ENCODE measurements at regions not wholly inside any gene's neighbourhood (a gene's known extent, or its start where the extent isn't known, plus 50 kb on each side); places are given as distances from the start of the nearest gene placed in this dataset.

DNA sequence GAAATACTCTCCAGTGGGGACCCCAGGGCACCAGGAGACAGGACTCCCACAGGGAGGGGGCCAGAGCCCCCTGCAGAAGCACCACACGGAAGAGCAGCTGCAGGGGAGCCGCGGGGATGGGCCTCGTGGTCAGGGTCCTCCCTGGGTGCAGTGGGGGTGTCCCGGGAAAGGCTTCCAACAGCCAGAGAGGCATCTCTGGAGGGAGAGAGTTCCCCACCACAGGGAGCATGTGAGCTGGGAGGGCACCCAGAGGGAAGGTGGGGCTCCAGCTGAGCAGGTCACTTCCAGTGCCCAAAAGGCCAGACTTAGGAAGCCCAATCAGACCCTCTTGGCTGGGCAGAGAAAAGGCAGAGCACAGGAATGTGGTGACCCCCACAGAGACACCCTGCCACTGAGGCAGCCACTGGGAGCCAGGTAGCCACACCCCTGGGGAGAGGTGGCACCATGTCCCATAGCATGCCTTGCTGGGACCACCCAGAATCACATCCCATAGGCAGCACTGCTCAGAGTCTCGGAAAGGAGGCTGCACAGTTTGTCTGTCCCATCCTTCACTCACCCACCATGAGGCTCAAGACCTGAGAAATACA, 49.9 kb upstream of the LMO1 start:
- Mint-ChIP-seq H3K9me3 (no peaks in the 10 kb centered on the region), H3K27me3 (ENCODE audit: low read depth) (peaks cover 14% of the 10 kb centered on the region), H3K4me3 (no peak overlapping the region), H3K27ac (no peak overlapping the region; a peak in 1 of 7 replicates), H3K4me1 (peaks cover 6 to 36% of the 10 kb centered on the region in 2 experiments), H3K36me3 (ENCODE audit: insufficient read depth in 1 of 3, low read depth in 3 of 3) (no peaks in the 10 kb centered on the region)
- Histone ChIP-seq H3K79me2 (ENCODE audit: insufficient read depth, low read length) (no peaks in the 10 kb centered on the region), H3K4ac (ENCODE audit: low read depth, low read length) (no peak overlapping the region), H3K27ac (ENCODE audit: insufficient read length, low read depth, low read length) (no peak overlapping the region), H3K4me1 (ENCODE audit: insufficient read depth, low read length) (no peaks in the 10 kb centered on the region), H3K14ac (ENCODE audit: insufficient read depth, low read length) (no peak overlapping the region), H3K9ac (ENCODE audit: extremely low read depth, insufficient read length, low read length) (no peak overlapping the region), H3K79me1 (ENCODE audit: insufficient read depth, low read depth, low read length, poor library complexity, severe bottlenecking) (no peaks in the 10 kb centered on the region), H3K4me2 (ENCODE audit: insufficient read depth, insufficient read length, low read length) (no peak overlapping the region), H3T11ph (ENCODE audit: low read length) (no peak overlapping the region), H2AFZ (ENCODE audit: low read length) (no peak overlapping the region), H3K23me2 (ENCODE audit: insufficient read length, low read depth, low read length, poor library complexity, severe bottlenecking) (no peaks in the 10 kb centered on the region), H3K18ac (ENCODE audit: insufficient read length, low read depth, low read length) (no peak overlapping the region), H2BK12ac (ENCODE audit: insufficient read length, low read depth, low read length) (no peak overlapping the region), H2BK120ac (ENCODE audit: low read depth, low read length, poor library complexity, severe bottlenecking) (no peak overlapping the region), H2BK5ac (ENCODE audit: insufficient read length, low read length) (no peak overlapping the region), H2AK5ac (ENCODE audit: insufficient read length, low read length) (no peak overlapping the region), H3K27me3 (ENCODE audit: insufficient read depth, low read length) (no peaks in the 10 kb centered on the region), H3K56ac (ENCODE audit: insufficient read length, low read depth, low read length) (no peak overlapping the region), H4K91ac (ENCODE audit: insufficient read length, low read depth, low read length) (no peak overlapping the region), H2BK15ac (ENCODE audit: low read depth, low read length) (no peak overlapping the region), H2BK20ac (ENCODE audit: low read depth, low read length, poor library complexity, severe bottlenecking) (no peak overlapping the region), H3K23ac (ENCODE audit: insufficient read length, low read depth, low read length) (no peak overlapping the region), H3K9me3 (ENCODE audit: control insufficient read depth, low read depth, low read length) (no peaks in the 10 kb centered on the region), H4K5ac (ENCODE audit: insufficient read length, low read depth, low read length) (no peak overlapping the region), H4K8ac (replicated peaks; ENCODE audit: insufficient read length, low read depth, low read length) (no peak overlapping the region), H4K20me1 (ENCODE audit: control insufficient read depth, insufficient read depth, insufficient read length) (no peaks in the 10 kb centered on the region)
- no CpG with 5 or more reads among the region's 6 CpGs for WGBS (ENCODE audit: extremely low coverage, insufficient read length, low lambda C conversion rate)
- TF ChIP-seq, protein P1, sequence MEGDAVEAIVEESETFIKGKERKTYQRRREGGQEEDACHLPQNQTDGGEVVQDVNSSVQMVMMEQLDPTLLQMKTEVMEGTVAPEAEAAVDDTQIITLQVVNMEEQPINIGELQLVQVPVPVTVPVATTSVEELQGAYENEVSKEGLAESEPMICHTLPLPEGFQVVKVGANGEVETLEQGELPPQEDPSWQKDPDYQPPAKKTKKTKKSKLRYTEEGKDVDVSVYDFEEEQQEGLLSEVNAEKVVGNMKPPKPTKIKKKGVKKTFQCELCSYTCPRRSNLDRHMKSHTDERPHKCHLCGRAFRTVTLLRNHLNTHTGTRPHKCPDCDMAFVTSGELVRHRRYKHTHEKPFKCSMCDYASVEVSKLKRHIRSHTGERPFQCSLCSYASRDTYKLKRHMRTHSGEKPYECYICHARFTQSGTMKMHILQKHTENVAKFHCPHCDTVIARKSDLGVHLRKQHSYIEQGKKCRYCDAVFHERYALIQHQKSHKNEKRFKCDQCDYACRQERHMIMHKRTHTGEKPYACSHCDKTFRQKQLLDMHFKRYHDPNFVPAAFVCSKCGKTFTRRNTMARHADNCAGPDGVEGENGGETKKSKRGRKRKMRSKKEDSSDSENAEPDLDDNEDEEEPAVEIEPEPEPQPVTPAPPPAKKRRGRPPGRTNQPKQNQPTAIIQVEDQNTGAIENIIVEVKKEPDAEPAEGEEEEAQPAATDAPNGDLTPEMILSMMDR (conservative IDR thresholded peaks at IDR 0.05) = no peak
- DNase-seq = no peak

Measured in H9 (cell line).